GM12892 (cell line): ENCODE measurements at regions not wholly inside any gene's neighbourhood (a gene's known extent, or its start where the extent isn't known, plus 50 kb on each side); places are given as distances from the start of the nearest gene placed in this dataset.

Experiments
- POLR2A ChIP-seq: IDR thresholded peaks from 2 replicates; pipeline ENCODE4 v1.6.1; 2011; ENCODE audit warnings: low read depth, low read length, control low read depth
- POLR2AphosphoS5 ChIP-seq: IDR thresholded peaks from 2 replicates; pipeline ENCODE4 v1.6.1; 2011; ENCODE audit warnings: low read depth, low read length, control low read depth

DNA sequence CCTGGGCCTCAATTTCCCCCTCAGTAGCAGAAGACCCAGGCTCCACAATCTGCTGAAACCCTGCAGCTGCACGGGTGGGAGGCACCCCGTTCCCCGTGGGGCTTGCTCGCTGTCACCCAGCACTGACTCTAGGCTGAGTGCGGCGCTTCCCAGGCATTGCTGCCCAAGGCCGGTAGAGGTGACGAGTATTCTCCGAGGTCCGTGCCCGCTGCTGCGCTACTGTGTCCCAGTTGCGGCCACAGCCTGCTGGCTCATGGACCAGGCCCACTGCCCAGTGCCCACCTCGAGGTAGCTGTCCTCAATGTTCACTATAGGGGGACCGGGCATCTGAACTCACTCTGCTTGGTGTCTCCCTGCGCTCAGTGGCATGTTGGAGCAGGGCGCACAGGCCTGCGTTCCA lies 74.7 kb downstream of the GSC start:
- TF ChIP-seq POLR2A: no peak
- no peak for TF ChIP-seq POLR2AphosphoS5
